ENCODE measurements at regions not wholly inside any gene's neighbourhood (a gene's known extent, or its start where the extent isn't known, plus 50 kb on each side); places are given as distances from the start of the nearest gene placed in this dataset.

DNA sequence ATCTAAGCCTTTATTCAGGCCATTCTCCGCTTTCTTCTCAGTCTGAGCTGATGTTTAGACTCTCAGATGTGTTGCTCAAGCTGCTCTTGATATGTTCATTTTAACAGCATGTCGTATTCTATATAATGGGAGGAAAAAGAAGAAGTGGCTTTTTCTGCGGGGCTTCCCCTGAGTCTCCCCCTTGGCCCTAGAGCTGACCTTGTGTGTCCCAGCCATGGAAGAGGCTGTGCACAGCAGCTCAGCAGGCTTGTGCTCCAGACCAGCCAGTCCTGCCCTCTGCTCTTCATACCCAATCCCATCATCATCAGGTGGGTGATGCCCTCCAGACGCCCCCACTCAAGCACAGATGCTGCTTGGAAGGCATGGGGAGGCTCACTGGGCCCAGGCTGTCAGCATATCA, 155.1 kb upstream of the CELF4 start:
- TF ChIP-seq, protein P1, sequence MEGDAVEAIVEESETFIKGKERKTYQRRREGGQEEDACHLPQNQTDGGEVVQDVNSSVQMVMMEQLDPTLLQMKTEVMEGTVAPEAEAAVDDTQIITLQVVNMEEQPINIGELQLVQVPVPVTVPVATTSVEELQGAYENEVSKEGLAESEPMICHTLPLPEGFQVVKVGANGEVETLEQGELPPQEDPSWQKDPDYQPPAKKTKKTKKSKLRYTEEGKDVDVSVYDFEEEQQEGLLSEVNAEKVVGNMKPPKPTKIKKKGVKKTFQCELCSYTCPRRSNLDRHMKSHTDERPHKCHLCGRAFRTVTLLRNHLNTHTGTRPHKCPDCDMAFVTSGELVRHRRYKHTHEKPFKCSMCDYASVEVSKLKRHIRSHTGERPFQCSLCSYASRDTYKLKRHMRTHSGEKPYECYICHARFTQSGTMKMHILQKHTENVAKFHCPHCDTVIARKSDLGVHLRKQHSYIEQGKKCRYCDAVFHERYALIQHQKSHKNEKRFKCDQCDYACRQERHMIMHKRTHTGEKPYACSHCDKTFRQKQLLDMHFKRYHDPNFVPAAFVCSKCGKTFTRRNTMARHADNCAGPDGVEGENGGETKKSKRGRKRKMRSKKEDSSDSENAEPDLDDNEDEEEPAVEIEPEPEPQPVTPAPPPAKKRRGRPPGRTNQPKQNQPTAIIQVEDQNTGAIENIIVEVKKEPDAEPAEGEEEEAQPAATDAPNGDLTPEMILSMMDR (IDR thresholded peaks at IDR 0.05), result no peak
- TF ChIP-seq POLR2A (IDR thresholded peaks at IDR 0.05), result no peak
